ENCODE measurements at regions not wholly inside any gene's neighbourhood (a gene's known extent, or its start where the extent isn't known, plus 50 kb on each side); places are given as distances from the start of the nearest gene placed in this dataset.

GRCh38 chr9:119074017-119074416, 295.2 kb downstream of the BRINP1 start:
- TF ChIP-seq CTCF (IDR thresholded peaks at IDR 0.05) = no peak
- TF ChIP-seq POLR2A (IDR thresholded peaks at IDR 0.05; ENCODE audit: low read length) = no peak
- TF ChIP-seq HMGXB4 (CRISPR knock-in tag; IDR thresholded peaks at IDR 0.05; ENCODE audit: borderline replicate concordance) = no peak
- TF ChIP-seq ZNF302 (CRISPR knock-in tag; IDR thresholded peaks at IDR 0.05) = no peak
- no peak for TF ChIP-seq RAD21 (conservative IDR thresholded peaks at IDR 0.05 in 1 of 2, IDR thresholded peaks at IDR 0.05 in 1 of 2)
- no peak for TF ChIP-seq CHD4 (IDR thresholded peaks at IDR 0.05; ENCODE audit: borderline replicate concordance)
- TF ChIP-seq RNF2 (IDR thresholded peaks at IDR 0.05; ENCODE audit: borderline replicate concordance, low read depth) = no peak

Data from A549 (cell line).